Neuronal stem cell (in vitro differentiated cells): ENCODE measurements at regions not wholly inside any gene's neighbourhood (a gene's known extent, or its start where the extent isn't known, plus 50 kb on each side); places are given as distances from the start of the nearest gene placed in this dataset.

Source experiments
- DNase-seq: peaks from one replicate; pipeline ENCODE4 v3.0.0-alpha.2; 2013; ENCODE audit warnings: low spot score
- H2AFZ ChIP-seq: one replicate; pipeline ENCODE4 v1.6.1; 2013; ENCODE audit warnings: mild to moderate bottlenecking, low read length, inconsistent platforms
- H2AK5ac ChIP-seq: 2 replicates; pipeline ENCODE4 v1.6.1; 2013; ENCODE audit warnings: low read depth, mild to moderate bottlenecking, inconsistent platforms, low read length, moderate library complexity, mixed read lengths
- H2BK120ac ChIP-seq: 2 replicates; pipeline ENCODE4 v1.6.1; 2013; ENCODE audit warnings: low read depth, mild to moderate bottlenecking, inconsistent platforms, low read length, moderate library complexity, mixed read lengths
- H2BK12ac ChIP-seq: one replicate; pipeline ENCODE4 v1.6.1; 2013; ENCODE audit warnings: low read length, inconsistent platforms
- H2BK15ac ChIP-seq: 2 replicates; pipeline ENCODE4 v1.6.1; 2013; ENCODE audit warnings: mild to moderate bottlenecking, low read length, inconsistent platforms, mixed read lengths
- H2BK5ac ChIP-seq: one replicate; pipeline ENCODE4 v1.6.1; 2013; ENCODE audit warnings: inconsistent platforms, mild to moderate bottlenecking, low read length, moderate library complexity
- H3K14ac ChIP-seq: one replicate; pipeline ENCODE4 v1.6.1; 2013; ENCODE audit warnings: low read length, inconsistent platforms
- H3K18ac ChIP-seq: 2 replicates; pipeline ENCODE4 v1.6.1; 2013; ENCODE audit warnings: low read length, inconsistent platforms
- H3K23ac ChIP-seq: 2 replicates; pipeline ENCODE4 v1.6.1; 2013; ENCODE audit warnings: low read depth, mild to moderate bottlenecking, mixed read lengths, low read length, inconsistent platforms; ENCODE audit not compliant: poor library complexity
- H3K27ac ChIP-seq: replicated peaks from 3 replicates; pipeline ENCODE4 v1.5.1; 2013; ENCODE audit warnings: low read length, inconsistent platforms
- H3K27me3 ChIP-seq, 3 experiments: 2 replicates each; pipeline ENCODE4 v1.6.1; 2013; ENCODE audit warnings: low read length in 3 of 3, mild to moderate bottlenecking in 2 of 3, inconsistent platforms in 1 of 3, low read depth in 1 of 3, mixed read lengths in 1 of 3, moderate library complexity in 1 of 3; ENCODE audit not compliant: control insufficient read depth in 3 of 3, insufficient read depth in 3 of 3
- H3K36me3 ChIP-seq, 2 donors: replicated peaks in 1 of 2; 2 replicates each; pipeline ENCODE4 v1.6.1; 2013; ENCODE audit warnings: low read length in 2 of 2; ENCODE audit not compliant: control insufficient read depth in 2 of 2, insufficient read depth in 2 of 2
- H3K4ac ChIP-seq: 2 replicates; pipeline ENCODE4 v1.6.1; 2013; ENCODE audit warnings: inconsistent platforms, mild to moderate bottlenecking, low read length, moderate library complexity
- H3K4me1 ChIP-seq, 2 donors: 1 replicate in 1 of 2; 2 replicates in 1 of 2; pipeline ENCODE4 v1.6.1; 2013; ENCODE audit warnings: low read length in 2 of 2, low read depth in 1 of 2; ENCODE audit not compliant: control insufficient read depth in 2 of 2, insufficient read depth in 1 of 2
- H3K4me2 ChIP-seq: one replicate; pipeline ENCODE4 v1.6.1; 2013; ENCODE audit warnings: mild to moderate bottlenecking, low read length, inconsistent platforms; ENCODE audit not compliant: insufficient read depth, poor library complexity, severe bottlenecking
- H3K4me3 ChIP-seq, 2 donors: 2 replicates each; pipeline ENCODE4 v1.5.1; 2013; ENCODE audit warnings: low read length in 2 of 2, mild to moderate bottlenecking in 2 of 2, inconsistent platforms in 1 of 2, moderate library complexity in 1 of 2
- H3K79me1 ChIP-seq: one replicate; pipeline ENCODE4 v1.6.1; 2013; ENCODE audit warnings: low read depth, mild to moderate bottlenecking, inconsistent platforms, low read length, moderate library complexity
- H3K9ac ChIP-seq: one replicate; pipeline ENCODE4 v1.6.1; 2013; ENCODE audit warnings: mild to moderate bottlenecking, low read depth, low read length, inconsistent platforms; ENCODE audit not compliant: poor library complexity
- H3K9me3 ChIP-seq, 2 donors: replicated peaks in 1 of 2; 2 replicates each; pipeline versions ENCODE3 to v1.6.1; 2013; ENCODE audit warnings: low read length in 2 of 2, mild to moderate bottlenecking in 2 of 2, inconsistent platforms in 1 of 2, low read depth in 1 of 2, mixed read lengths in 1 of 2, moderate library complexity in 1 of 2; ENCODE audit not compliant: control insufficient read depth in 2 of 2, insufficient read depth in 1 of 2
- H4K8ac ChIP-seq: one replicate; pipeline ENCODE4 v1.6.1; 2013; ENCODE audit warnings: low read depth, mild to moderate bottlenecking, inconsistent platforms, low read length, moderate library complexity
- H4K91ac ChIP-seq: one replicate; pipeline ENCODE4 v1.6.1; 2013; ENCODE audit warnings: low read length, low read depth, mild to moderate bottlenecking, inconsistent platforms; ENCODE audit not compliant: poor library complexity
- WGBS, 2 donors: extraction: QIAGEN DNeasy Blood & Tissue Kit; methylation state at CpG; one replicate each; pipeline ENCODE4 v1.1.7; 2013; ENCODE audit warnings: missing lambda C conversion rate in 2 of 2, mixed read lengths in 1 of 2; ENCODE audit not compliant: insufficient read length in 2 of 2, insufficient replicate concordance in 1 of 2; ENCODE audit errors: extremely low coverage in 2 of 2; 5-methylcytosine and 5-hydroxymethylcytosine counted together

GRCh38 chr15:61634837-61635236, 405.7 kb upstream of the RORA start:
- Histone ChIP-seq H3K9ac (no peak overlapping the region), H3K9me3 (no peaks in the 10 kb centered on the region), H3K4me2 (no peak overlapping the region), H3K23ac (no peak overlapping the region), H2AFZ (no peak overlapping the region), H3K27me3 (peaks cover 0 to 2% (median 0%) of the 10 kb centered on the region in 3 experiments), H3K18ac (no peak overlapping the region), H3K27ac (no peak overlapping the region), H3K79me1 (no peaks in the 10 kb centered on the region), H2BK5ac (no peak overlapping the region), H4K91ac (no peak overlapping the region), H3K4me3 (no peak overlapping the region), H2BK120ac (no peak overlapping the region), H2AK5ac (no peak overlapping the region), H2BK12ac (no peak overlapping the region), H3K4ac (no peak overlapping the region), H3K36me3 (no peaks in the 10 kb centered on the region), H3K4me1 (no peaks in the 10 kb centered on the region), H2BK15ac (no peak overlapping the region), H3K14ac (no peak overlapping the region), H4K8ac (no peak overlapping the region)
- no peak for DNase-seq
- WGBS, 2 donors = no CpG with 5 or more reads among the region's 1 CpG

DNA sequence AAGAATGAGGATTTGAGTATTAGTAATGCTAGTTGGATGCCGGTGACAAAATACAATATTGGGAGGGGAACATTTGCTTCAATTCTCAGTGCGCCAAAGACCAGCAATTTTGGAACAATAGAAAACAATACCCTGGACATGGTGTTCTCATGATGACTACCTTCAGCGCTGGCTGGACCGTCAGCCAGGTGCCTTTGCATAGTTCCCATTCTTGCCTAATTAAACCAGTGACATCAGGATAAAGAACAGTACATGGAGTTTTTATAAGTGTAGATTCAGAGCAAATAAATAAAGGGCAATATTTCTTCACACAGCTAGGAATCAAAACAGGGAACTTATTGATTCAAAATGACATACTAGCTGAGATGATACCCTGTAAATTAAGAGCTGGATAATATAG, 404.8 kb upstream of the RORA start:
- H3K27me3 ChIP-seq = peaks cover 0 to 2% (median 0%) of the 10 kb centered on the region in 3 experiments
- H2BK15ac ChIP-seq = no peak overlapping the region
- H3K4me1 ChIP-seq = no peaks in the 10 kb centered on the region
- H2AK5ac ChIP-seq = no peak overlapping the region
- no peak overlapping the region for H4K8ac ChIP-seq
- no peak overlapping the region for H2BK5ac ChIP-seq
- H3K14ac ChIP-seq = no peak overlapping the region
- no peak for DNase-seq
- no peaks in the 10 kb centered on the region for H3K79me1 ChIP-seq
- H3K9me3 ChIP-seq = no peaks in the 10 kb centered on the region
- no CpG with 5 or more reads among the region's 4 CpGs for WGBS, 2 donors
- no peak overlapping the region for H3K4me3 ChIP-seq
- no peak overlapping the region for H4K91ac ChIP-seq
- no peak overlapping the region for H2BK120ac ChIP-seq
- H3K23ac ChIP-seq = no peak overlapping the region
- H3K36me3 ChIP-seq = no peaks in the 10 kb centered on the region
- H3K27ac ChIP-seq = no peak overlapping the region
- H3K9ac ChIP-seq = no peak overlapping the region
- no peak overlapping the region for H3K18ac ChIP-seq
- H3K4me2 ChIP-seq = no peak overlapping the region
- no peak overlapping the region for H3K4ac ChIP-seq
- no peak overlapping the region for H2AFZ ChIP-seq
- no peak overlapping the region for H2BK12ac ChIP-seq

GRCh38 chr15:61629269-61629668, 400.2 kb upstream of the RORA start:
- Histone ChIP-seq H3K4ac (no peak overlapping the region), H3K36me3 (no peaks in the 10 kb centered on the region), H4K91ac (no peak overlapping the region), H3K9me3 (no peaks in the 10 kb centered on the region), H2BK12ac (no peak overlapping the region), H3K4me1 (no peaks in the 10 kb centered on the region), H3K14ac (no peak overlapping the region), H2BK120ac (no peak overlapping the region), H2AFZ (no peak overlapping the region), H2BK5ac (no peak overlapping the region), H3K27me3 (peaks cover 0 to 2% (median 0%) of the 10 kb centered on the region in 3 experiments), H3K23ac (no peak overlapping the region), H3K79me1 (no peaks in the 10 kb centered on the region), H3K4me2 (no peak overlapping the region), H4K8ac (no peak overlapping the region), H3K18ac (no peak overlapping the region), H3K9ac (no peak overlapping the region), H2BK15ac (no peak overlapping the region), H3K4me3 (no peak overlapping the region), H2AK5ac (no peak overlapping the region), H3K27ac (no peak overlapping the region)
- no peak for DNase-seq
- no CpG with 5 or more reads among the region's 3 CpGs for WGBS, 2 donors

DNA sequence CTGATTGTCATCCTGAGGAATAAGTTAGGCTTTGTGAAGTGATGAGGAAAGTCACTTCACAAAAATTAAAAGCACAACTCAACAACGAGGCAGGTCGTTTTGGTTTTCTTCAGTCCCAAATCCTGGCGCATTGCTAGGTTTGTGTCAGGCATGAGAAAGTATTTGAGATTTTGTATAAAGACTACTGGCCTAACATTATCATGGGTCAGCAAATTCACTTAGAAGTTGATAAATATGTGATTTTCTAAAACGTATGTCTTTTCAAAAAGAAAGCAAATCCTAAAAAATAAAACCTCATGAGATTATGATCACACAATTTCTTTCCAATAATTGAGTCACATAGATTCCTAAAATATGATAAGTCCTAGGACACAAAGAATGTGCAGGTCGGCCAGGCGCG, 395.8 kb upstream of the RORA start:
- H2BK15ac ChIP-seq = no peak overlapping the region
- no peak for DNase-seq
- H3K4ac ChIP-seq = no peak overlapping the region
- no peaks in the 10 kb centered on the region for H3K9me3 ChIP-seq
- H3K9ac ChIP-seq = no peak overlapping the region
- H3K27me3 ChIP-seq = no peaks in the 10 kb centered on the region
- H3K23ac ChIP-seq = no peak overlapping the region
- no peak overlapping the region for H2BK12ac ChIP-seq
- no peak overlapping the region for H2AFZ ChIP-seq
- no peak overlapping the region for H4K8ac ChIP-seq
- H3K27ac ChIP-seq = no peak overlapping the region
- H3K18ac ChIP-seq = no peak overlapping the region
- no peaks in the 10 kb centered on the region for H3K4me1 ChIP-seq
- no peaks in the 10 kb centered on the region for H3K79me1 ChIP-seq
- no peak overlapping the region for H4K91ac ChIP-seq
- H2BK5ac ChIP-seq = no peak overlapping the region
- no peak overlapping the region for H2AK5ac ChIP-seq
- no peaks in the 10 kb centered on the region for H3K36me3 ChIP-seq
- H3K14ac ChIP-seq = no peak overlapping the region
- no peak overlapping the region for H3K4me3 ChIP-seq
- WGBS, 2 donors = no CpG with 5 or more reads among the region's 7 CpGs
- no peak overlapping the region for H3K4me2 ChIP-seq
- H2BK120ac ChIP-seq = no peak overlapping the region
